ENCODE measurements at regions not wholly inside any gene's neighbourhood (a gene's known extent, or its start where the extent isn't known, plus 50 kb on each side); places are given as distances from the start of the nearest gene placed in this dataset.
"Not testable (repeated sequence)": the region's sequence is repeated elsewhere in the genome, so short reads cannot be mapped to it uniquely, and the experiment has no call there.

GRCh38 chr5:89826938-89827337, 582.6 kb downstream of the CETN3 start:
- no peak for DNase-seq

- no peak for DNase-seq
Observed at GRCh38 chr5:89823046-89823445, 586.5 kb downstream of the CETN3 start.

GRCh38 chr5:89817841-89818240, 591.7 kb downstream of the CETN3 start:
- no peak for DNase-seq

- DNase-seq, result no peak
Observed at GRCh38 chr5:89816038-89816437, 593.5 kb downstream of the CETN3 start.

- not testable (repeated sequence) for DNase-seq
Observed at GRCh38 chr5:89800735-89801134, 608.8 kb downstream of the CETN3 start.

- not testable (repeated sequence) for DNase-seq
Observed at GRCh38 chr5:89794504-89794903, 615.1 kb downstream of the CETN3 start.

- not testable (repeated sequence) for DNase-seq
Observed at GRCh38 chr5:89779734-89780133, 629.8 kb downstream of the CETN3 start.

GRCh38 chr5:89777758-89778157, 631.8 kb downstream of the CETN3 start:
- DNase-seq, result no peak

- no peak for DNase-seq
Observed at GRCh38 chr5:89769975-89770374, 639.6 kb downstream of the CETN3 start.

- no peak for DNase-seq
Observed at GRCh38 chr5:89759802-89760201, 649.8 kb downstream of the CETN3 start.

GRCh38 chr5:89758146-89758545, 651.4 kb downstream of the CETN3 start:
- DNase-seq, result no peak

GRCh38 chr5:89756955-89757354, 652.6 kb downstream of the CETN3 start:
- no peak for DNase-seq

GRCh38 chr5:89755024-89755423, 654.5 kb downstream of the CETN3 start:
- DNase-seq, result no peak

- DNase-seq, result no peak
Observed at GRCh38 chr5:89735082-89735481, 674.5 kb downstream of the CETN3 start.

GRCh38 chr5:89733772-89734171, 675.8 kb downstream of the CETN3 start:
- peak in 1 of 2 experiments; percentile 0 for DNase-seq

- DNase-seq, result peak; percentile 13 to 40
Observed at GRCh38 chr5:89729623-89730301, 679.8 kb downstream of the CETN3 start.

- no peak for DNase-seq
Observed at GRCh38 chr5:89728750-89729149, 680.8 kb downstream of the CETN3 start.

- DNase-seq, result no peak
Observed at GRCh38 chr5:89728134-89728533, 681.4 kb downstream of the CETN3 start.

GRCh38 chr5:89724379-89725095, 685.0 kb downstream of the CETN3 start:
- DNase-seq, result no peak

- no peak for DNase-seq
Observed at GRCh38 chr5:89723907-89724306, 685.6 kb downstream of the CETN3 start.

- no peak for DNase-seq
Observed at GRCh38 chr5:89722538-89722937, 687.0 kb downstream of the CETN3 start.

- no peak for DNase-seq
Observed at GRCh38 chr5:89721931-89722330, 687.6 kb downstream of the CETN3 start.

GRCh38 chr5:89721353-89721752, 688.2 kb downstream of the CETN3 start:
- DNase-seq, result no peak

- DNase-seq, result no peak
Observed at GRCh38 chr5:89712134-89712700, 697.3 kb downstream of the CETN3 start.

All from NCI-H526 (cell line).